H1 (cell line): ENCODE measurements at regions not wholly inside any gene's neighbourhood (a gene's known extent, or its start where the extent isn't known, plus 50 kb on each side); places are given as distances from the start of the nearest gene placed in this dataset.

Experiments
- CTCF ChIA-PET: fragments of 300-600 bp; sonication (Branson Sonifier 250); formaldehyde crosslinking; loops from one replicate; lab custom pipeline; 2021; ENCODE audit not compliant: partially characterized antibody; lab: Charles Lee
- POLR2A ChIA-PET: fragments of 300-600 bp; sonication (Branson Sonifier 250); formaldehyde crosslinking; loops from one replicate; lab custom pipeline; 2021; ENCODE audit warnings: inconsistent platforms; ENCODE audit not compliant: partially characterized antibody; lab: Charles Lee
- DNase-seq, 2 experiments: peaks; one replicate each; pipeline versions ENCODE4 v3.0.0 to v3.0.0-alpha.2; 2010 to 2022; ENCODE audit warnings: low spot score in 2 of 2, low read depth in 1 of 2, mixed read lengths in 1 of 2
- FAIRE-seq: peaks from 2 replicates; lab custom pipeline; 2011; peaks lifted over from hg19 to GRCh38; lab: Jason Lieb, UNC
- H2AFZ ChIP-seq: 2 replicates; pipeline ENCODE4 v1.8.1; 2012; ENCODE audit warnings: low read length, inconsistent platforms
- H2AK5ac ChIP-seq: 2 replicates; pipeline ENCODE4 v1.6.1; 2013; ENCODE audit warnings: low read depth, low read length
- H2BK120ac ChIP-seq: replicated peaks from 2 replicates; pipeline ENCODE3; 2013; ENCODE audit warnings: low read depth, low read length, inconsistent platforms
- H2BK12ac ChIP-seq: 2 replicates; pipeline ENCODE4 v1.6.1; 2013; ENCODE audit warnings: low read depth, low read length
- H2BK15ac ChIP-seq: 2 replicates; pipeline ENCODE4 v1.6.1; 2013; ENCODE audit warnings: low read length
- H2BK20ac ChIP-seq: 2 replicates; pipeline ENCODE4 v1.6.1; 2013; ENCODE audit warnings: low read length
- H2BK5ac ChIP-seq: 2 replicates; pipeline ENCODE4 v1.6.1; 2013; ENCODE audit warnings: low read depth, low read length
- H3K14ac ChIP-seq: 2 replicates; pipeline ENCODE4 v1.6.1; 2013; ENCODE audit warnings: inconsistent platforms; ENCODE audit not compliant: insufficient read length
- H3K18ac ChIP-seq: 2 replicates; pipeline ENCODE4 v1.6.1; 2013; ENCODE audit warnings: low read length; ENCODE audit errors: extremely low read depth
- H3K23ac ChIP-seq: 2 replicates; pipeline ENCODE4 v1.6.1; 2013; ENCODE audit warnings: inconsistent platforms; ENCODE audit not compliant: insufficient read length
- H3K23me2 ChIP-seq: 2 replicates; pipeline ENCODE4 v1.6.1; 2013; ENCODE audit warnings: low read depth, low read length
- H3K27ac ChIP-seq: 2 replicates; pipeline ENCODE4 v1.6.1; 2011; ENCODE audit warnings: low read depth, low read length, inconsistent platforms
- H3K27me3 ChIP-seq, 4 experiments: replicated peaks in 1 of 4; 1 replicate in 1 of 4; 2 replicates in 3 of 4; pipeline versions ENCODE4 v1.6.1 to v1.8.1; 2011 to 2013; ENCODE audit warnings: low read length in 3 of 4, mild to moderate bottlenecking in 3 of 4, inconsistent platforms in 2 of 4, mixed read lengths in 2 of 4, moderate library complexity in 1 of 4; ENCODE audit not compliant: control insufficient read depth in 3 of 4, insufficient read depth in 3 of 4; ENCODE audit errors: extremely low read depth in 1 of 4
- H3K36me3 ChIP-seq, 4 experiments: 2 replicates each; pipeline versions ENCODE4 v1.6.1 to v1.8.1; 2011 to 2013; ENCODE audit warnings: mild to moderate bottlenecking in 4 of 4, low read length in 3 of 4, moderate library complexity in 2 of 4, control low read depth in 1 of 4, inconsistent platforms in 1 of 4; ENCODE audit not compliant: insufficient read depth in 4 of 4, control insufficient read depth in 2 of 4
- H3K4ac ChIP-seq: replicated peaks from 2 replicates; pipeline ENCODE3; 2013; ENCODE audit warnings: low read length, low read depth, mixed read lengths, inconsistent platforms; ENCODE audit not compliant: insufficient read length
- H3K4me1 ChIP-seq, 4 experiments: replicated peaks in 1 of 4; 1 replicate in 1 of 4; 2 replicates in 3 of 4; pipeline versions ENCODE4 v1.6.1 to v1.8.1; 2011 to 2013; ENCODE audit warnings: low read length in 3 of 4, inconsistent platforms in 2 of 4, mixed read lengths in 1 of 4; ENCODE audit not compliant: insufficient read depth in 4 of 4, control insufficient read depth in 3 of 4
- H3K4me2 ChIP-seq, 2 experiments: 2 replicates each; pipeline versions ENCODE4 v1.6.1 to v1.8.1; 2011 to 2013; ENCODE audit warnings: low read depth in 2 of 2, low read length in 2 of 2, control low read depth in 1 of 2, inconsistent platforms in 1 of 2, mild to moderate bottlenecking in 1 of 2; ENCODE audit not compliant: insufficient read depth in 1 of 2
- H3K4me3 ChIP-seq, 4 experiments: fragments of 200-600, 300-600 bp in 1 of 4; sonication (generic), shearing (Covaris generic), sonication (Bioruptor Twin) in 1 of 4; 2 replicates each; pipeline versions ENCODE4 v1.5.1 to v1.8.1; 2011 to 2016; ENCODE audit warnings: low read length in 4 of 4, low read depth in 3 of 4, control low read depth in 2 of 4, inconsistent platforms in 2 of 4, mild to moderate bottlenecking in 2 of 4, mixed read lengths in 1 of 4, moderate library complexity in 1 of 4; ENCODE audit not compliant: insufficient read depth in 2 of 4; ENCODE audit errors: extremely low read depth in 1 of 4
- H3K56ac ChIP-seq: replicated peaks from 2 replicates; pipeline ENCODE3; 2013; ENCODE audit warnings: low read depth, mild to moderate bottlenecking, mixed read lengths, low read length, inconsistent platforms; ENCODE audit not compliant: insufficient read length
- H3K79me1 ChIP-seq: 2 replicates; pipeline ENCODE4 v1.6.1; 2013; ENCODE audit warnings: low read depth, low read length, control low read depth
- H3K79me2 ChIP-seq, 2 experiments: 2 replicates each; pipeline versions ENCODE4 v1.6.1 to v1.8.1; 2012 to 2013; ENCODE audit warnings: low read length in 2 of 2, mild to moderate bottlenecking in 2 of 2, inconsistent platforms in 1 of 2; ENCODE audit not compliant: insufficient read depth in 2 of 2, control insufficient read depth in 1 of 2
- H3K9ac ChIP-seq, 4 experiments: replicated peaks in 1 of 4; 1 replicate in 1 of 4; 2 replicates in 3 of 4; pipeline versions ENCODE4 v1.6.1 to v1.8.1; 2011 to 2013; ENCODE audit warnings: low read depth in 3 of 4, low read length in 3 of 4, control low read depth in 2 of 4, mild to moderate bottlenecking in 2 of 4, moderate library complexity in 2 of 4, inconsistent platforms in 1 of 4; ENCODE audit errors: extremely low read depth in 1 of 4
- H3K9me3 ChIP-seq, 2 experiments: 2 replicates each; pipeline versions ENCODE4 v1.6.1 to v1.8.1; 2012 to 2013; ENCODE audit warnings: mild to moderate bottlenecking in 2 of 2, moderate library complexity in 2 of 2, control low read depth in 1 of 2, inconsistent platforms in 1 of 2, low read depth in 1 of 2, low read length in 1 of 2, mixed read lengths in 1 of 2; ENCODE audit not compliant: insufficient read depth in 2 of 2
- H4K20me1 ChIP-seq, 2 experiments: replicated peaks in 1 of 2; 2 replicates each; pipeline versions ENCODE3 to v1.8.1; 2011 to 2013; ENCODE audit warnings: inconsistent platforms in 2 of 2, low read length in 2 of 2, mild to moderate bottlenecking in 1 of 2; ENCODE audit not compliant: insufficient read depth in 2 of 2, control insufficient read depth in 1 of 2
- H4K5ac ChIP-seq: 2 replicates; pipeline ENCODE4 v1.6.1; 2013; ENCODE audit warnings: low read length, low read depth, mixed read lengths, inconsistent platforms; ENCODE audit not compliant: insufficient read length
- H4K8ac ChIP-seq: 2 replicates; pipeline ENCODE4 v1.8.0; 2013; ENCODE audit warnings: mild to moderate bottlenecking, moderate library complexity, low read length, inconsistent platforms; ENCODE audit not compliant: insufficient read depth; ENCODE audit errors: extremely low read depth
- H4K91ac ChIP-seq: replicated peaks from 2 replicates; pipeline ENCODE3; 2013; ENCODE audit warnings: low read length, mixed read lengths, inconsistent platforms; ENCODE audit not compliant: insufficient read length
- CBX5 ChIP-seq: fragments of 300-800, 300-1000 bp; sonication (generic); IDR thresholded peaks from 2 replicates; pipeline ENCODE4 v1.7.1; 2016; ENCODE audit warnings: antibody characterized with exemption, low read length, low read depth
- CHD2 ChIP-seq: IDR thresholded peaks from 2 replicates; pipeline ENCODE4 v1.6.1; 2012; ENCODE audit warnings: low read length, improper control_type of control experiment
- CTBP2 ChIP-seq: IDR thresholded peaks from 2 replicates; pipeline ENCODE4 v1.7.0; 2011; ENCODE audit warnings: borderline replicate concordance, mild to moderate bottlenecking, moderate library complexity, mixed read lengths, low read length; ENCODE audit not compliant: insufficient read depth, insufficient read length
- GTF2F1 ChIP-seq: IDR thresholded peaks from 2 replicates; pipeline ENCODE4 v1.6.1; 2012; ENCODE audit warnings: low read depth, low read length, improper control_type of control experiment, borderline replicate concordance
- HDAC2 ChIP-seq, 2 experiments: fragments of 300-600 bp in 1 of 2; sonication (generic) in 1 of 2; IDR thresholded peaks; 2 replicates each; pipeline ENCODE4 v1.6.1; 2011 to 2012; ENCODE audit warnings: low read depth in 2 of 2, low read length in 2 of 2, mild to moderate bottlenecking in 2 of 2, moderate library complexity in 2 of 2, borderline replicate concordance in 1 of 2, inconsistent platforms in 1 of 2
- KDM5A ChIP-seq: fragments of 200-600 bp; IDR thresholded peaks from 2 replicates; pipeline ENCODE4 v1.7.1; 2012; ENCODE audit warnings: mild to moderate bottlenecking, low read length, inconsistent platforms, mixed read lengths
- MAFK ChIP-seq: IDR thresholded peaks from 2 replicates; pipeline ENCODE4 v1.6.1; 2012; ENCODE audit warnings: low read depth, mild to moderate bottlenecking, improper control_type of control experiment, low read length
- SIRT6 ChIP-seq: IDR thresholded peaks from one replicate; pipeline ENCODE4 v1.7.1; 2012; ENCODE audit warnings: low read length, inconsistent platforms
- SP2 ChIP-seq: IDR thresholded peaks from 2 replicates; pipeline ENCODE4 v1.6.1; 2012; ENCODE audit warnings: mild to moderate bottlenecking, low read length, inconsistent platforms
- TBP ChIP-seq: IDR thresholded peaks from 2 replicates; pipeline ENCODE4 v1.6.1; 2011; ENCODE audit warnings: low read depth, low read length, improper control_type of control experiment
- WGBS, 2 experiments: shearing (Covaris generic) in 1 of 2; methylation state at CpG; one replicate each; pipeline versions ENCODE4 v1.1.6 to v1.1.7; 2013 to 2015; ENCODE audit warnings: low lambda C conversion rate in 2 of 2, mixed read lengths in 2 of 2, inconsistent platforms in 1 of 2, low coverage in 1 of 2, missing lambda C conversion rate in 1 of 2; ENCODE audit not compliant: insufficient replicate concordance in 2 of 2, insufficient coverage in 1 of 2, insufficient read length in 1 of 2; ENCODE audit errors: extremely low coverage in 1 of 2, missing lambda C conversion rate in 1 of 2; 5-methylcytosine and 5-hydroxymethylcytosine counted together
- TF ChIP-seq, protein P1 (sequence below): IDR thresholded peaks from 2 replicates; pipeline ENCODE4 v1.6.1; 2012; ENCODE audit warnings: low read length, inconsistent platforms
- TF ChIP-seq, protein P2 (sequence below): IDR thresholded peaks from 2 replicates; pipeline ENCODE4 v1.6.1; 2011; ENCODE audit warnings: low read depth, mild to moderate bottlenecking, low read length; ENCODE audit not compliant: insufficient read depth

DNA sequence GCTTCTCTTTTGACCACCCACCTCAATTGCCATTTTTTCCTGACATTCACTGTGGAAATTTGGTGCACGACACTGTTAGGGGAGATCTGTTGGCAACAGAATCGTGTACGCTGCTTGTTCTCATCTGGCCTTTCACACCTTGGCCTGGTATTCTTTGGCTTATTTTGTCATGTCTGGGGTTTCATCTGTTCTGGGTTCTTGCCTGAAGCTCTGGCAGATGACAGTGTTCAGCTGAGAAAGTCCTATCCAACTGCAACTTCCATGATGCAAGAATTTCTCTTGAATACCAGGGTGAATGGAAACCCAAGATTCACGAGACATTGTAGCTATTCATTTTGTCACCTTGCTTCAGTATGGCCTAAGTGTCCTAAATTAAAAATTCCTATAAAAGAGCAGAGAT, 82.6 kb upstream of the CELF2 start:
- no peak overlapping the region for H2BK120ac ChIP-seq
- H3K56ac ChIP-seq = no peak overlapping the region
- H3K23me2 ChIP-seq = no peaks in the 10 kb centered on the region
- DNase-seq (no peak), FAIRE-seq (no peak)
- H3K18ac ChIP-seq = no peak overlapping the region
- H4K5ac ChIP-seq = no peak overlapping the region
- ChIA-PET CTCF (no interaction called here), POLR2A (no interaction called here)
- no peak overlapping the region for H2BK12ac ChIP-seq
- H3K14ac ChIP-seq = no peak overlapping the region
- H2BK20ac ChIP-seq = no peak overlapping the region
- no peak overlapping the region for H4K8ac ChIP-seq
- no peaks in the 10 kb centered on the region for H3K27me3 ChIP-seq
- no peaks in the 10 kb centered on the region for H4K20me1 ChIP-seq
- no peak overlapping the region for H2AK5ac ChIP-seq
- H3K36me3 ChIP-seq = no peaks in the 10 kb centered on the region
- no peaks in the 10 kb centered on the region for H3K79me1 ChIP-seq
- no peaks in the 10 kb centered on the region for H3K79me2 ChIP-seq
- no peak overlapping the region for H2AFZ ChIP-seq
- 98% methylated on average over 4 of the region's 4 CpGs; no CpG with 5 or more reads in 1 of the 2 experiments for WGBS, 2 experiments
- H2BK5ac ChIP-seq = no peak overlapping the region
- no peak overlapping the region for H3K4me2 ChIP-seq
- no peak overlapping the region for H2BK15ac ChIP-seq
- H3K9me3 ChIP-seq = no peaks in the 10 kb centered on the region
- no peaks in the 10 kb centered on the region for H3K4me1 ChIP-seq
- H3K27ac ChIP-seq = no peak overlapping the region
- no peak overlapping the region for H3K23ac ChIP-seq
- no peak overlapping the region for H3K9ac ChIP-seq
- H3K4ac ChIP-seq = no peak overlapping the region
- no peak overlapping the region for H4K91ac ChIP-seq
- H3K4me3 ChIP-seq = no peak overlapping the region
- TF ChIP-seq, protein P1, sequence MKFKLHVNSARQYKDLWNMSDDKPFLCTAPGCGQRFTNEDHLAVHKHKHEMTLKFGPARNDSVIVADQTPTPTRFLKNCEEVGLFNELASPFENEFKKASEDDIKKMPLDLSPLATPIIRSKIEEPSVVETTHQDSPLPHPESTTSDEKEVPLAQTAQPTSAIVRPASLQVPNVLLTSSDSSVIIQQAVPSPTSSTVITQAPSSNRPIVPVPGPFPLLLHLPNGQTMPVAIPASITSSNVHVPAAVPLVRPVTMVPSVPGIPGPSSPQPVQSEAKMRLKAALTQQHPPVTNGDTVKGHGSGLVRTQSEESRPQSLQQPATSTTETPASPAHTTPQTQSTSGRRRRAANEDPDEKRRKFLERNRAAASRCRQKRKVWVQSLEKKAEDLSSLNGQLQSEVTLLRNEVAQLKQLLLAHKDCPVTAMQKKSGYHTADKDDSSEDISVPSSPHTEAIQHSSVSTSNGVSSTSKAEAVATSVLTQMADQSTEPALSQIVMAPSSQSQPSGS = no peak
- TF ChIP-seq MAFK (no peak), SIRT6 (no peak), CTBP2 (no peak), TBP (no peak), GTF2F1 (no peak), SP2 (no peak), CBX5 (no peak), CHD2 (no peak), HDAC2 (IDR thresholded peaks at IDR 0.05; ENCODE audit: borderline replicate concordance in 1 of 2, low read depth in 2 of 2, low read length in 2 of 2) (no peak), KDM5A (no peak)
- TF ChIP-seq, protein P2, sequence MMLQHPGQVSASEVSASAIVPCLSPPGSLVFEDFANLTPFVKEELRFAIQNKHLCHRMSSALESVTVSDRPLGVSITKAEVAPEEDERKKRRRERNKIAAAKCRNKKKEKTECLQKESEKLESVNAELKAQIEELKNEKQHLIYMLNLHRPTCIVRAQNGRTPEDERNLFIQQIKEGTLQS = no peak
